Stomach (tissue), 4 donors: ENCODE measurements at regions not wholly inside any gene's neighbourhood (a gene's known extent, or its start where the extent isn't known, plus 50 kb on each side); places are given as distances from the start of the nearest gene placed in this dataset.

Experiments used
- EP300 ChIP-seq: sonication (generic); formaldehyde crosslinking; IDR thresholded peaks from one replicate; pipeline ENCODE4 v1.6.1; 2017; ENCODE audit warnings: antibody characterized with exemption
- POLR2A ChIP-seq, 4 donors: fragments of 450-650 bp; IDR thresholded peaks; one replicate each; pipeline ENCODE4 v1.6.1; 2016; ENCODE audit warnings: antibody characterized with exemption in 4 of 4, control low read depth in 2 of 4, mild to moderate bottlenecking in 1 of 4, moderate library complexity in 1 of 4
- POLR2AphosphoS5 ChIP-seq, 3 donors: sonication (generic); formaldehyde crosslinking; IDR thresholded peaks; one replicate each; pipeline ENCODE4 v1.6.1; 2016; ENCODE audit warnings: antibody characterized with exemption in 3 of 3
- TF ChIP-seq, protein P1 (sequence below), 7 experiments: fragments of 450-650 bp in 4 of 7; fragments of 200-600 bp in 3 of 7; sonication (generic) in 3 of 7; IDR thresholded peaks; one replicate each; pipeline ENCODE4 v1.5.1; 2016 to 2019; ENCODE audit warnings: antibody characterized with exemption in 7 of 7, control low read depth in 2 of 7, mild to moderate bottlenecking in 1 of 7

- no peak for TF ChIP-seq POLR2A (IDR thresholded peaks at IDR 0.05)
- TF ChIP-seq, protein P1, sequence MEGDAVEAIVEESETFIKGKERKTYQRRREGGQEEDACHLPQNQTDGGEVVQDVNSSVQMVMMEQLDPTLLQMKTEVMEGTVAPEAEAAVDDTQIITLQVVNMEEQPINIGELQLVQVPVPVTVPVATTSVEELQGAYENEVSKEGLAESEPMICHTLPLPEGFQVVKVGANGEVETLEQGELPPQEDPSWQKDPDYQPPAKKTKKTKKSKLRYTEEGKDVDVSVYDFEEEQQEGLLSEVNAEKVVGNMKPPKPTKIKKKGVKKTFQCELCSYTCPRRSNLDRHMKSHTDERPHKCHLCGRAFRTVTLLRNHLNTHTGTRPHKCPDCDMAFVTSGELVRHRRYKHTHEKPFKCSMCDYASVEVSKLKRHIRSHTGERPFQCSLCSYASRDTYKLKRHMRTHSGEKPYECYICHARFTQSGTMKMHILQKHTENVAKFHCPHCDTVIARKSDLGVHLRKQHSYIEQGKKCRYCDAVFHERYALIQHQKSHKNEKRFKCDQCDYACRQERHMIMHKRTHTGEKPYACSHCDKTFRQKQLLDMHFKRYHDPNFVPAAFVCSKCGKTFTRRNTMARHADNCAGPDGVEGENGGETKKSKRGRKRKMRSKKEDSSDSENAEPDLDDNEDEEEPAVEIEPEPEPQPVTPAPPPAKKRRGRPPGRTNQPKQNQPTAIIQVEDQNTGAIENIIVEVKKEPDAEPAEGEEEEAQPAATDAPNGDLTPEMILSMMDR (IDR thresholded peaks at IDR 0.05): no peak
- TF ChIP-seq POLR2AphosphoS5 (IDR thresholded peaks at IDR 0.05): no peak
- no peak for TF ChIP-seq EP300
Measured at GRCh38 chr18:6578686-6579085, 150.8 kb upstream of the ARHGAP28 start.
